NCI-H2196 (cell line): ENCODE measurements at regions not wholly inside any gene's neighbourhood (a gene's known extent, or its start where the extent isn't known, plus 50 kb on each side); places are given as distances from the start of the nearest gene placed in this dataset.
"Not testable (repeated sequence)": the region's sequence is repeated elsewhere in the genome, so short reads cannot be mapped to it uniquely, and the experiment has no call there.

ENCODE experiments used
- DNase-seq: peaks from one replicate; lab custom pipeline; 2025; ENCODE audit not compliant: unreplicated experiment; lab: John Stamatoyannopoulos, UW

DNA sequence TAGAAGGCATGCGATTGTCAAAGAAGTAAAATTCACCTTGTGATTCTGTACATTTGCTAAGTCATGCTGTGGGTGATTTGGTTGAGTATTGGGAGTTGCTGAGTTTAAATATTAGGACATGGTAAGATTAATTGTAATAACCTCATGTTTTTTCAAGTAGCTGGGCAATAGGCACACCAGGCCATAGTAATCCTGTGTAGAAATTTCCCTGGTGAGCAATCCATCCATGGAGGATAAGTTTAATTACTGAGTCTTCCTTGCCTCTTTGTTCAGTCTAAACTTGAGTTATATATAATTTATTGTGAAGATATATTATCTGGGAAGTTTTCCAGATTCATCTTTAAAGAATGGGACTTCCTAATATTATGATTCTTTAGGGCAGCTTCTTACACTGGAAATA, 221.1 kb upstream of the NUDT12 start:
- DNase-seq, result no peak

DNA sequence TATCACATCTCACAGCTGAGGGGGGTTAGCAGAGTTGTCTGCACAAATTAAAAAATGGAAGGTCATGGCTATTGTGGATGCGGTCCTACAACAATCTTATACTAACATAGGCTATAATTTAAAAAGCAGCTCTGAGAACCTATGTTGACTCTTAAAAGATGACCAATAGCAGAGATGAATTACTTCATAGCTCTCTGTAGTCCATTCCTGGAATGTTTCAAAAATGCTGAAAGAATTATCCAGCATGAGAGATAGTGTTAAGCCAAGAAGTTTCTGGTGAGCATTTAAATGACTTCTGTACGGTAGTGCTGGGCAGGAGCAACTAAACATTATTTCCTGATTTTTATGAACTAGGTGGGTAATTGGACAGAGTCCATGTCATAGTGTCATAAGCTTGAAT, 218.2 kb upstream of the NUDT12 start:
- no peak for DNase-seq

- DNase-seq, result no peak
Observed at GRCh38 chr5:103774721-103775120, 212.1 kb upstream of the NUDT12 start.

GRCh38 chr5:103772248-103772647, 209.7 kb upstream of the NUDT12 start:
- DNase-seq, result no peak

- DNase-seq, result no peak
Observed at GRCh38 chr5:103764403-103764802, 201.8 kb upstream of the NUDT12 start.

GRCh38 chr5:103758996-103759395, 196.4 kb upstream of the NUDT12 start:
- no peak for DNase-seq

DNA sequence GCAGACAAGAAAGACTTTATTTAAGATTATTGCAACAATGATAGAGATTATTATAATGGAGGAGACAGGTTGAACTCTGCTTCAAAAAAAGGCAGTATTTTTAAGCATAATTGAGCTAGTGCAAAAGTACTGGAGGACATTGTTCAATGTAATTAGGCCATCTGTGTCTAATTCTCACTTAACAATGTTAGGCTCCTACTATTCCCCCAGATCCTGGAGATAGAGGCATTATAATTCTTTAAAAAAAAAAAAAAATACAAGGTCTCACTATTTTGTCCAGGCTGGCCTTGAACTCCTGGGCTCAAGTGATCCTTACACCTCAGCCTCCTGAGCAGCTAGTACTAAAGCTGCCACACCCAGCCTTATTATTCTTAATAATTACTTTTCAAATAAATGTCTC, 193.4 kb upstream of the NUDT12 start:
- DNase-seq, result no peak

- DNase-seq, result no peak
Observed at GRCh38 chr5:103745353-103746065, 182.9 kb upstream of the NUDT12 start.

GRCh38 chr5:103744159-103744558, 181.6 kb upstream of the NUDT12 start:
- no peak for DNase-seq

DNA sequence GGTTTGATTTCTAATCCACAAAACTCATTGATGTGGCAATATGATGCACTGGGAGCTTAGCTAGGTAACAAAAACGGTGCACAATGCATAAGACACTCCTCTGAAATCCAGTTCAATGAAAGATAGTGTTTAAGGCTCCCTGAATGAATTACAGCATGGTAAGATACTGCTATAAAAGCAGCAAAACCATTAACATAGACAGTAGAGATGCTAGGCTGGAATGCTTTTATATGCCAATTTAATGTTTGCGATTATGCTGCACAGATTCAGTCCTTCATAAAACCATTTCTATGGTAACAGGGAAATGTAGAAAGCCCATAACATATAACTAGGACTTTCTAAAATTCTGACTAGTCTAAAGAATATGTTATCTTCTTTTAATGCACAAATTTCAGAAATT, 180.8 kb upstream of the NUDT12 start:
- DNase-seq, result no peak

DNA sequence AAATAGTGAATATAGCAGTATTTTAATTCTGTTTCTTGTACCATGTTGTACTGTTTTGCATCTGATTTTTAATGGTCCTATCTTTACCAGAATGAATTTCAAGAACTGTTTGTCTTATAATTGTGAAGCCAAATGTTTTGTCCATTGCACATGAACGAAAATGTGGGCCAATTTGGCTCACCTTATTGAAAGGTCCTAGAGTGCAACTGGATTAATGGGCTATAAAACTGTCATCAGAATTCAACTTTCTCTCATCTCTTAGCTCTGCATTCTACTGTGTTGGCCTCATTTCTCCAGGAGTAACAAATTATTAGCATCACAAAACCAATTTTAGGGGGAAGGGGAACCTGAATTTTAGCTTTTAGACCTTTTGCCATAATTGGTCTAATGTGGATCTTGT, 179.4 kb upstream of the NUDT12 start:
- DNase-seq, result no peak

DNA sequence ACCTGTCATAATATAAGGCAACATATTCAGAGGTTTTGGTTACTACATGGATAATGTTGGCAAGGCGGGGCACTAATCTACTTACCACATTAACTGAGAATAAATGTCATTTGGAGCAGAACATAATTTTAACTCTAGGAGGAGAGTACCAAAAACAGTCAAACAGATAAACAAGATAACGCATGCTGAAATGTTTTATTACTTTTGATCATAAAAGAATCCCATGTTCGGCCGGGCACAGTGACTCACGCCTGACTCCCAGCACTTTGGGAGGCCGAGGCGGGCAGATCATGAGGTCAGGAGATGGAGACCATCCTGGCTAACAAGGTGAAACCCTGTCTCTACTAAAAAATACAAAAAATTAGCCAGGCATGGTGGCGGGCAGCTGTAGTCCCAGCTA, 173.8 kb upstream of the NUDT12 start:
- not testable (repeated sequence) for DNase-seq

GRCh38 chr5:103724271-103724670, 161.7 kb upstream of the NUDT12 start:
- DNase-seq, result no peak

DNA sequence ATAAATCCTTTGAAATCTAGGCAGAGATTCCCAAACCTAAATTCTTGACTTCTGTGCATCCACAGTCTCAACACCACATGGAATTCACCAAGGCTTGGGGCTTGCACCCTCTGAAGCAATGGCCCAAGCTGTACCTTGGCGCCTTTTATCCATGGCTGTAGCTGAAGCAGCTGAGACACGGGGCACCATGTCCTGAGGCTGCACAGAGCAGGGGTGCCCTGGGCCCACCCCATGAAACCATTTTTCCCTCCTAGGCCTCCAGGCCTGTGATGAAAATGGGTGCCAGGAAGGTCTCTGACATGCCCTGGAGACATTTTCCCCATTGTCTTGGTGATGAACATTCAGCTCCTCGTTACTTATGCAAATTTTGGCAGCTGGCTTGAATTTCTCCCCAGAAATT, 158.6 kb upstream of the NUDT12 start:
- DNase-seq, result no peak

DNA sequence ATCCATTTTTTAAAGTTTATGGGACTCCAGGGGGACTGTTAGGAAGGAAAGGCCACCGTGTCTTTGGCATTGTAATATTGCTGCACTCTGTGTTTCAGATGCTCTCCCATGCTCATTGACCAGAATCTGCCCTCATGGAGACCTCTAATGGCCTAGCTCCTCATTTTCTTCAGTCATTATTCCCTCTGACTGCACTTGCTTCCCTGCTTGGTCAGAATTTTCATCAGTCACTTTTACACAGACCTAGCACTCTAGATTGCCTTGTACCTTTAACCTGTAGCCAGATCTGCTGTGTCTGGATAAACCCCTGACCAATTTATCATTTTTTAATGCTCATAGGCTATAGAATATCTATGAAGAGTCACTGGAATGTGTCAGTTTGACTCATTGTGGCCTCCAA, 155.5 kb upstream of the NUDT12 start:
- DNase-seq, result no peak

DNA sequence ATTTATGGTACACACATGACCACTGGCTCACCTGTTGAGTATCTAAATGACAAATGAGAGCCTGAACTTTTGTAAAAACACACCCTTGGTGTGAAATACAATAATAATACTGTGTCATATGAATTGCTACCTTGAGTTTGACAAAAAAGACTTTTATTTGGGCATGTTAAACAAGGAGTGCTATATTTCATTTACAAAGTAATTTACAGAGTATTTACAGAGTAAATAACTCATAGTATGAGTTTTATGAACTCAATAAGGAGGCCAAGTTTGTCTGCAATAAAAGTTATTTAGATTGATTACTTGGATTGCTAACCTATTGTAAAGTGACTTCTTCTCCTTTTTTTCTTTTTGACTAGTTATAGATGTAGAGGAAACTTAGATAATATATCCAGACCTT, 146.0 kb upstream of the NUDT12 start:
- no peak for DNase-seq

DNA sequence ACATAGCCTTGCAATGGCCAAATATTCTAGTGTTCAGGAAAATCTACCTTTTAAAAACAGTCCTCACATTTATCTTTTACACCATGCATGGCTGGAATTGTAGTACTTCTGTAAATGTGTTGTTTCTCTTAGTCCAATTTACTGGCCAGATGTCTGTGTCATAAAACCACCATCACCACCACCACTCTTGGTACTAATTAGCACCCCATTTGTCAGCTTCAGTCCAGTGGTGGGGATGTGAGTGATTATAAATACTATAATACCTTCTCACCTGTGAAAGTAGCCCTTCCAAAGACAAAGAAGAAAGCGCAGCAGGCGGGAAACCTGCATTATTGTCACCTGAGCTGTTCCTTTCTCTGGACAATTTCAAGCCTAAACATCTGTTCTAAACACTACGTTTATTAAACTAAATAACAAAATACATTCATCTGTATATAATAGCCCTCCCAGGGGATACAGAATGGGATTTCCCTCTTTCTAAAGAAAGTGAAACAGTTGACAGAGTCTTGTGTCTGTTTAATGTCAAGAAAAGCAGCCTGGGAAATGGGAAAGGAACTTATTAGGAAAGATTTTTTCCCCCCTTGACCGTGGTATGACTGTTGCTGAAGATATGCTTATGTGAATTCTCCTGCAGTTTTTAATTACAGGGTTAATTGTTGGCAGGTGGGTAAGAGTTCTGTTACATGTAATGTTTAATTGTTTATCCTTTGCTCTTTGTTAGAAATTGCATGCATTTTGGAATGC, 144.5 kb upstream of the NUDT12 start:
- no peak for DNase-seq

GRCh38 chr5:103703617-103704016, 141.0 kb upstream of the NUDT12 start:
- DNase-seq, result no peak

DNA sequence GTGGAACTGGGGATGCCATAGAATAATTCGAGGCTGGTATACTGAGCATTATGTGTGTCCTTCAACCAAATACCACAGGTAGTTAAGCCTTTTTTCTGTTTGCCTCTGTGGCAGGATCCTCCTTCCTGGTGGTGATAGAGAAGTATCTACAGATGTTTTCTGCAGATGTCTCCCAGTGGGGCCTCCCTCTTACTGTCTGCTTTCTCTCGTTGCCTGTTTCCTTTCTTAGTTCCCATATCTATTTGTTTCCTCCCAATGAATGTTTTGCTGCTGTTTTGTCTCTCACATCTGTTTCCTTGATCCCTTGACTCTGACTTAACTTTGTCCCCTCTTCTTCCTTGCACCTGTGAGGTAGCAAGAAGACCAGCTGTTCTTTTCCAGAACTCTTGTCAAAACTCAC, 130.9 kb upstream of the NUDT12 start:
- no peak for DNase-seq

DNA sequence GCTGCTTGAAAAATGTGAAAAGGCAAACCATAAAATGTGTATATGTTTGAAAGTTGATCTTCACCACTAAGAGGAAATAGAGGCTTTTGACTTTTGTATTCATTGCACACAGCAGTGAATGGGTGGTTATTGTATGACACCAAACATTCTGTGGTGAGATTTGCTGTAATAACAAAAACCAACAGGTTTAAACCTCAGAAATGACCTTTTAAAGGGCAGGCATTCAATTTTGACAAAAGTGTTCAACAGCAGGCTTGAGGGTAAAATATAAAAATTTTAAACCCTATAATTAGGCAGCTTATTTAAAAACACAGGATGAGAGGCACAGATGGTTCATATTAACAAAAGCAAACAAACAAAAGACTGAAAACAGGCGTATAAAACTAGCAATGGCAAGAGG, 128.1 kb upstream of the NUDT12 start:
- DNase-seq, result no peak

GRCh38 chr5:103679873-103680272, 117.3 kb upstream of the NUDT12 start:
- DNase-seq, result no peak

- DNase-seq, result not testable (repeated sequence)
Observed at GRCh38 chr5:103676198-103676597, 113.6 kb upstream of the NUDT12 start.

- no peak for DNase-seq
Observed at GRCh38 chr5:103674739-103675138, 112.2 kb upstream of the NUDT12 start.
